CD4-positive, alpha-beta T cell treated with Interferon gamma for 1 hour (primary cell): ENCODE measurements at regions not wholly inside any gene's neighbourhood (a gene's known extent, or its start where the extent isn't known, plus 50 kb on each side); places are given as distances from the start of the nearest gene placed in this dataset.

Experiments
- DNase-seq: peaks from one replicate; pipeline ENCODE4 v3.0.0-alpha.2; 2020

DNA sequence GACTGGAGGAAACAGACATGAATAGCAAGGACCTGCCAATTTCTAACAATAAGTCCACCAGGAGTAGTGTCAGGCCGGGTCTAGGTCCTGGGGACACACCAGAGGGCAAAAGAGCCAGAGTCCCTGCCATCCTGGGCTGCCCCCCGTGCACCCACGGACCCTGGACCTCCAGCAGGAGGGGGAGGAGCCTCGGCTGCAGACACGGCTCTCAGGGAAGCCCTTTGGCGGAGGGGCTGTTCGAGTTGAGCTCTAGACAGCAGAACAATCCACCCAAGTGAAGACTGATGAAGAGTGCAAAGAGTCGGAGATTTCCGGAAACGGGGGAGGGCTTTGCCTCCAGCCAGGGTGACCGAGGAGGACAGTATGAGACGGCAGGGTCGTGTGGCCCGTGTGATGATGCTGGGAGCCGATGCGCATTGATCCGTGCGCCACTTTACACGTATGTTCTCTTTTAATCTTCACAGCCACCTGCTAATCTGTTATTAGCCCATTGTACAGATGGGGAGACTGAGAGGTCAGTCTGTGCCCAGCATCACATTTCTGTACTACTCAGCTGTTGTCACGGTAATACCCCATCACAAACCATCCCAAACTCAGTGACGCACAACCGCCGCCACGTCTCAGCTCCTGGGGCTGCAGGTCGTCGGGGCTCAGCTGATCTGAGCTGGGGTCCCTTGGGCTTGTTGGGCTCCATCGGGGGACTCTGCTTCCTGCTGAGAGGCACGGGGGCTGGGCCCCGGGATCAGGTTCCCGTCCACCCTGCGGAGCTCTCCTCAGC is 502.0 kb downstream of the PREX1 start:
- DNase-seq = no peak

DNA sequence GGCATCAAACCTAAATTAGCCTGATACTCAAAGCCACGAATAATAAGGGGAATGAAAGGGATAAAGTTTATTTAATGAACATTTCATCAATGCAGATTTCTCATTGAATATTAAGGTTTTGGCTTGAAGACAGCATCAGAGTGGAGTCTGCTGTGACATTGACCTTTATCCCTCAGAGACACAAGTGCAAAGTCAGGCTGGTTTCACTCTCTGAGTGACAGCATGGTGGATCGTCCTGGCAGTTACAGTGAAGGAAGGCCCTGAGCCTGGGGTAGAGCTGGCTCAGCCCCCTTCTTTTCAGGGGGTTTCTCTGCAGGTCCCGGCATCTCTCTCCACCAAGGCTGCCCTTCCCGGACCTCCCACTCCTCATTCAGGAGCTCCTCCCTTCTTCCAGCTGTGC is 503.1 kb downstream of the PREX1 start:
- no peak for DNase-seq

DNA sequence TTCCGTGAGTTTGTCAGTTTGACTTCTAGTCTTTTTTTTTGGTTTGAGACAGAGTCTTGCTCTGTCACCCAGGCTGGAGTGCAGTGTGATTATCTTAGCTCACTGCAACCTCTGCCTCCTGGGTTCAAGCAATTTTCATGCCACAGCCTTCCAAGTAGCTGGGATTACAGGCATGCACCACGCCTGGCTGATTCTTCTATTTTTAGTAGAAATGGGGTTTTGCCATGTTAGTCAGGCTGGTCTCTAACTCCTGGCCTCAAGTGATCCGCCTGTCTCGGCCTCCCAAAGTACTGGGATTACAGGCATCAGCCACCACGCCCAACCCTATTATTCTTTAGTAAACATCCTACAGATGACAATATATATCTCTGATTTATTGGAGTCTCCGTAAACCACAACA is 506.5 kb downstream of the PREX1 start:
- DNase-seq = no peak

DNA sequence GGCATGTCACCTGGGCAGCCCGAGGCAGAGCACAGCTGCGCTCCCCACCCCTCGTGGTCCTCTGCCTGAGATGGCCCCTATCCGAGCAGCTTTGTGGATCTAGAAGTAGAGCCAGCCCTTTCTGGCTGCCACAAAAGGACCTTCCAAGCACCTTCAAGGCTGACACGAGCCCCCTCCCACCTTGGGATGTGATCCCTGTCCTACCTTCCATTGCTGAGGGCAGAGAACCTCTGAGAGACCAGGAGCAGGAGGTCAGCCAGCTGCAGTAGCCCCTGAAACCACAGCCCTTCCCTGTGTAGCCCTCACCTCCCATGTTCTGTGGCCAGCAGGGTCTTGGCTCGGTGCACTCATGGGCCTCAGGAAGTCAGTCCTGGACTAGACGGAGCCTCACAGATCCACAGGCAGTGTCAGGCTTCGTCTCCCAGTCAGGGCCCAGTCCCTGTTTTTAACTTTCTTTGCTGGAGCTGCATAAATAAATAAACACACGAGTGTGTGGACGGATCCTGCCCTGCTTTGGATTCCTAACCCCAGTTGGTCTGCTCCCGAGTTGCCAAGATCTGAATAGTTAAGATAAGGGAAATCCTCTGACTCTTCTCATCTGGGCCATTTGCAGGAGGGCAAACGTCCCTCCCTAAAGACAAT is 507.7 kb downstream of the PREX1 start:
- DNase-seq = no peak

DNA sequence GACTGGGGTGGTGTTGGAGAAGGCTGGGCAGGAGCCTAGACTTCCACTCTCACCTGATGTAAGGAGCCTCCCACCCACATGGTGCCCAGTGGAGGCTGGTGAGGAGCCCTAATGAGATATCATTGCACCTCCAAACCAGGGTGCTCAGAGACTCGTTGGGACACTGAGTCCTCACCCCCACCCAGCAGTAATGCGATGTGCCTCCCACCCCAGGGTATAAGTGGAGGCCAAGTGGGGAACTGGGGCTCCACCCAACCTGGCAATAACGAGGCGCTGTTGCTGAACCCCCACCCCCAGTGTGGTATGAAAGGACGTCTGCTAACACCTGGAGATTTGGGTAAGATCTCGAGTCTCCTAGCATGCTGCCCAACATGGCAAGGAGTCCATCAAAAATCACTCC is 510.2 kb downstream of the PREX1 start:
- DNase-seq = no peak

DNA sequence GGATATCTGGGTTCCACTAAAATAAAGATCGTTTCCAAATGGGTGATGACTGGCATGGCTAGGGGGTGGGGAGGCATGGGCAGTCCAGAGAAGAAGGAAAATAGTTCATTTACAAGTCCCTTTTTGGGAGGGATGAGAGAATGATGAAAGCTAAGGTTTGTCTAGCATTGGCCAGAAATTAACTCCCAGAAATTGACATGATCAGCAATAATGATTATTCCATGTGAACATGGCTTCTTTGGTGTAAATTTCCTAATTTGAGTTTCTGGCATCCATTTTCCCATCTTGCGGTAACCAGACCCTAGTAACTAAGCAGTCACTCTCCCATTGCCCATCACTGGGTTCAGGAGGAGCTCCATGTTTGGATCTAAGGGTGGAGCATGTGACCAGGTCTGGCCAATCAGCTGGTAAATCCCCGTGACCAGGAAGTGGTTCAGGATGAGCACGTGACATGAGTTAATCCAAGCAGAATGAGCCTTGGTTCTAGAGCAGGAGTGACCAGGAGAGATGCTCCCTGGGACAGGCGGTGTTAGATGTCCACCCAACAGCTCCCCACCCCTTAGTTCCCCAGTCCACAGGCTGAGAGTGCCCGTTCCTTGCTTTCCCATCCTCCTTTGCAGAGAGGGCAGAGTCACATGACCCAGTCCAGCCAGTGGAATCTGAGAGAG is 512.7 kb downstream of the PREX1 start:
- DNase-seq = no peak

DNA sequence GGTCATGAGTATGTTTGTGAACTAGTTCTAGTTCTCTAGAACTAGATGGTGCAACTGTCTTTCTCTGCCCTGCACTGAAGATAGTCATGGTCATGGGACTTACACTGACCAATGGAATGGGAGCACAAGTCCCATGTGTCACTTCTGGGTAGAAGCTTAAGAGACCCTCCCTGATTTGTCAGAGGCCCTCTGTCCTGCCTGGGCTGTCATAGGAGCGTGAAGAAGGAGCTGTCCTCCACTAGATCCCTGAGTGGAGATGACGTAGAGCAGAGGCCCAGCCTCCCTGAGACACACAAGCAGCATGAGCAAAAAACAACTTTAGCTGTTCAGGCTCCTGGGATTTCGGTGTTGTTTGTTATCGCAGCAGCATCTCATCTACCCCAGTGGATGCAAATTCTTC is 514.5 kb downstream of the PREX1 start:
- no peak for DNase-seq

DNA sequence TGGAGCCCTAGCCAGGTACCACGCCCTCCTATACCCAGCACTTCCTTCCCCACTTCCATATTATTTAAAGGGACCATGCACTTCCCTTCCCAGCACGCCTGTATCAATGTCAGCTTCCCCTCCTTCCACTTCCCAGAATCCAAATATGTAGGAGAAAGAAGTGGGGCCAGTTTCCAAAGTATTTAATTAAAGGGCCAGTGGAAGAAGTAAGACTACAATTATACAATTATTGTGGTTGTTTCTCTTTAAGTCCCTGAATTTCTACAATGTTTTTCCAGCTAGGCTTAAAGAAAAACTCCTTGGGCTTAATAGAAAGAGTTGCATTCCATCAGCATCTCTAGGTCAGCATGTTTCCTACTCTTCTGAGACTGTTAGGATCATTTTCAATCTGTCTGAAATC is 515.8 kb downstream of the PREX1 start:
- DNase-seq = no peak

DNA sequence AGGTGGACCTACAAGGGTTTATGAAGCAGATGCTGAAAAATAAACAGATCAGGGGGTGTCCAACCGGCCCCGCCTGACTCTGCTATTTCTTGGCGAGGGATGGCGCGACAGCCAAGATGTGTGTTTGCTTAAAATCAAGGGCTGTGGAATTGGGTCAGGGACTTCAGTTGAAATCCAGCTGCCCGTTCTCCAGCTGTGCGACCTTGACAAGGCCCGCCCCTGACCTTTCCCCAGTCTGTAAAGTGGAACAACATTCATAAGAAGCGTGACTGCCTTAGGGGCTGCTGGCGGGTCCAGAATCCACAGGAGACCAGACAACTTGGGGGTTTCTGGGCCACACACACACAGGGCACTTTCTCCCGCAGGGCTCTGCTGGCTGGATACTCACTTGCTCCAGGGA is 517.5 kb downstream of the PREX1 start:
- no peak for DNase-seq

DNA sequence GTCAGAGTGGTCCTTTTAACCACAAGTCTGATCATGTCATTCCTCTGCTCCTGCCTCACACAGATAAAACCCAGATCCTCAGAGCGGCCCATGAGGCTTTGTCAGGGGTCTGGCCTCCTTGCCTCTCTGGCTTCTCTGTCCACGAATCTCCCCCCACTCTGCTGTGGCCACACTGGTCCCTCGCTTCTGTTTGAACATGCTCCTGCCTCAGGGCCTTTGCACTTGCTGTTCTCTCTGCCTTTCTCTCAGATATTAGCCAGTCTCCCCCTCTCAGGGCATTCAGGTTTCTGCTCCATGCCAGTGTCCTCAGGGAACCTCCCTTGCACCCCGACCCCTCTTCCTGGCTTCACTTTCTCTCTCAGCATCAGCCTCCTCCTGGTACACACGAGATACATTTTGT is 518.5 kb downstream of the PREX1 start:
- no peak for DNase-seq

DNA sequence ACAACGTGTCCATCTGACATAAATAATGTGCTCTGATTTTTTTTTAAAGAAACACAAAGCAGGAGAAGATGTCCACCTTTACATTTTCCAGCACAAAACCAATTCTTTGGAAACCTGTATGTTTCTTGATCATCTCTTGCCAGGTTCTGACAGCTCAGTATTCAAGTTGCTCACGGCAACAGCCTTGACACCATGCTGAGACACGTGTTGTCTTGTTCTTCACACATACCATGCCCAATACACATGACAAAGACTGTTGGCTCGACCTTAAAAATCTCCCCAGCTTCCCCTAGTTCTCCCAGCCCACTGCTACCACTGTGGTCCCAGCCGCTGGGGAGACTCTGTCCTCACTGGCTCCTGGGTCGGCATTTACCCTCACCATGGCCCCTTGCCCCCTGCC is 518.9 kb downstream of the PREX1 start:
- no peak for DNase-seq

DNA sequence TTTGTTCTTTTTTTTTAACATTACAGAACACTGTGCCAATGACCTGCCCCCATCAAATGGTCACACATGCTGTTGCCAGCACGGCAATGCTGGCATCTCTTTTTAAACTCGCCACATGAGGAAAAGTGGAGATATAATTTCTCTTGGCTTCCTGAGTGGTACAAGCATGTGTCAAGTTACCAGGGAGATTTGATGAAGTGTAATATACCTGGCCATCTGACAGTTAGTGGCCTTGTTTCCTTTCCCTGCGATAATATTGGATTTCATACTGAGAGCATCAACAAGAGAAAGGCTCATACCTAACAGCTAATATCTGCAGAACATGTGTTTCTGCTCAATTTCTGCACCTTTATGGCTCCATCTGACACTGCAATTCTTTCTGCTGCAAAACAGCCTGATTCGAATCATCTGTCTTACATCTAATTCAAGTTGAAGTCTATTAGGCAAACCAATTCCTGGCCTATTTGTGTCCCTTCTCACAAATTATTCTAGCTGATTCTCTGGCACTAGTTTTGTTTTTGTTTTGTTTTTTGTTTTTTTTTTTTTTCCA is 519.5 kb downstream of the PREX1 start:
- DNase-seq = no peak

DNA sequence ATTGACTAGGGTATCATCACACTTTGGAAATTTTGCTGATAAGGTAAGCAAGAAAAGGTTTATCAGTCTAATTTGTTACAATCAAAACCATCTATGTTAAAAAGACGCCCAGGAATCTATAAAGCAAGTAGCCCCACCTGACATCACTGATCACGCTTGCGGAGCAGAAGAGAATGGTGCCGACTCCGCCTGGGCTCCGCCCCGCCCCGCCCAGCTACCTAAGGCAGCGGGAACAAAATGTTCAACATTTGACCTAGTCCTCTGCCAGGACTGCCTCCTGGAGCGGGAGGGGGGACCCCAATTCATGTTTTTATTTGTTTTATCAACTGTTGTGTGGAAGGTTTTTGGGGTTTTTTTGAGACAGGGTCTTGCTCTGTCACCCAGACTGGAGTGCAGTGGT is 520.5 kb downstream of the PREX1 start:
- DNase-seq = no peak

DNA sequence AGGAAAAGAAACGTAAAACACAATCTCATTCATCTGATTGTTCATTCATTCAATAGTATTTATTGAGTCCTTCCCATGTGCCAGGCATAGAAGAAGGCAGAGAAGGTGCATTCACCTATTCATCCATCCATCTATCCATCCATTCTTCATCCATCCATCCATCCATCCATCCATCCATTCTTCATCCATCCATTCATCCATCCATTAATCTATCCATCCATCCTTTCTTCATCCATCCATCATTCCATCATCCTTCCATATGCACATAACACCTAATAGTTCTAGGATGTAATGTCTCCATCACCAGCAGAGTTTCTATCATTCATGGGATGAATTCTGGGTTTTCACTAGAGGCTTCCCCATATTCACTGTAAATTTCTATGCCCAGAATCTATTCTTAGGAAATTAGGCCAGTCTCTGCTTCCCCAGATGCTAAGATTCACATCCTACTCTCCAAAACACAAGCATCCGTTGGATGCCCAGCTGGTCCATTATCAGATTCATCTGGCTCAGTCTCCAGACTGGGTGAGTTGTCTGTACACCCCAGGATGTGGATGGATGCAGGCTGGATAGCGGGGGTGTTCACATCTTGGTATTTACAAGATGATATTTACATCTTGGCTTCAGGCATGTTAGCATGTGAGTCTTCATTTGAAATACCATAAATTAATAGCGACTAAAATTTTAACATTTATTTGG is 517.7 kb upstream of the SULF2 start:
- DNase-seq = no peak

DNA sequence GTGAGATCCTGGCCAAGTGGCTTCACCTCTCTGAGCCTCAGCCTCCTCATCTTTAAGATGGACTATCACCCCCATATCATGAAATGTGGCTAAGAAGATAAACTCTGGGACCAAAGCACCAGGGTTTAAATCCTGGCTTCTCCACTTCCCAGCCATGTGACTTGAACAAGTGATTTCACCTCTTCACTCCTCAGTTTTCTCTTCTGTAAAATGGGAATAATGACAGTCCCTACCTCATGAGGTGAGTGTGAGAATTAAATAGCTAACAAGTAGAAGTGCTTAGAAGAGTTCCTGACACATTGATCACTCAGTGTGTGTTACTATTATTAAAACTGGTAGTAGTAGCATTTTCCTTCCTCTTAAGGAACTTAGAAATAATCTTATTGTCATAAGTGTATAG is 516.9 kb upstream of the SULF2 start:
- DNase-seq = no peak

DNA sequence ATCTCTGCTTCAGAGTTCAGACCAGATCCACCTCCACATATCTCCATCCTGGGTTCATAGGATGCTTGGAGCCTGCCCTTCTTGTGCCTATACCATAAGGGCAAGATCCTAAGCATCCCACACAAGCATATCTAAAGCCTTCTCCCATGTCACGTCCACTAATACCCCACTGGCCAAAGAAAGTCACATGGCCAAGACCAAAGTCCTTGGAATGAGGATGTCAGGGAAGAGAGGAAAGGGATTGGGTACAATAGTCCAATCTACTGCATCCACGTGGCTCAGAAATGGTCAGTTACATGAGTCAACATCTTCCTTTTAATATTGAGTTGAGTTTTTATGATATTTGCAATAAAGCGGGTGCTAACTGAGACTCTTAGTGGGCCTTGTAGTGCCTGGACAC is 515.9 kb upstream of the SULF2 start:
- no peak for DNase-seq

DNA sequence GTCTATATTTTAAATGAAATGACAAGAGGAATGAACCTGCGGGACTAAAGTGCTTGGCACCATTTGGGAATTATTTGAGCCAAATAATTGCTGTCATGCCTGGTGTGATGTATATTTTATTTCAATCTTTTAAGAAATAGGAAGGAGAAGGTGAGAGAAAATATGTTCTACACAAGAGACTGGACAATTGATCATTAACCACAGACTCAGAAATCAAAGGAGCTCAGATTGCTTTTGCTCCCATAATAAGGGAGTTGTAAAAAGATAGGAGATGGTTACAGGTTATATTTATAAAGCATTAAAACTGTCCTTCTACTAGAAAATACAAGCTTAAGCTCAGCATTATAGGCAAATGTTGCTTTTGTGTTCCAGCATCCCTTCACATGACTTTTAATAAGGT is 515.2 kb upstream of the SULF2 start:
- DNase-seq = no peak

DNA sequence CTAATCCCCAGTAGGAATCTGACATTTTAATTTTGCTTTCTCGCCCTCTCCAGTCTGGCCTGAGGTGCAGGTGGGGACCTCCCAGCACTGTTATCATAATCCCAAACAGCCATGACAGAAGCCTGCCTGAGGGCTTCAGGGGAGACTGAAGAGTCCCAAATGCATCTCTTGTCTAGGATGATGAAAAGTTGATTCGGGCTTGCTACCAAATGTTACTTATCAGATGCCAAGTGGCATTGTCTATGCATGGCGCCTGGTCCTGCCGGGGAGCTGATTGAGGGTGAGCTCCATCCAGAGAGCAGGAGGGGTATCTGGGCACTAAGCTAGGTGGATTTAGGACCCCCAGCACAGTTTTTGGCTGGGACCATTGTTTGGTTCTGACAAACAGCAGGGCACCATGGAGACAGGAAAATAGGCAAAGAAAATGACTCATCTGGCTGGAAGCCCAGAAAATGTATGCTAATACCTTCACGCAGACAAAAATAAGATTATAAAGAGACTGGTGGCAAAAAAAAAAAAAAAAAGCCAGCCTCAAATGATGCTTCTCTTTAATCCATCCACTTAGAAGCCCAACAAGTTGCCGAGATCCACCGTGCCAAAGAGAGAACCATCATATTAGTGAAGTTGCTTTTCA is 513.7 kb upstream of the SULF2 start:
- no peak for DNase-seq

DNA sequence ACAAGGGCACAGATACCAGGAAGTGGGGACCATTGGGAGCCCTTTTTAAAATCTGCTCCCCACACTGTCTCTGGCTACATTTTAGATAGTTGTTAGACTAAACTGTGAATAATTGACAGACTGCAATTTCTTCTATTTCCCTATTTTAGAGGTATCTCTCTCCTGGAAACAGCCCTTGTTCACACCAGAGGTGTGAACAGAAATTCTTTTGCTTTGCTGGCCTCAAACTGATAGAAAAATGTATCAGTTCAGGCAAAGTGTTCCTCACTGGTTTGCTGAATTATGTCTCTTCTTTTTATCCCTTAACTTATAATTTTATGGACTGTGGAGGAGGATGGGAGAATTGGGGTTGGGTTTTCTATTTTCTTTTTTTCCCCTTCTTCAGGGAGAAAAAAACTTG is 513.2 kb upstream of the SULF2 start:
- DNase-seq = no peak

DNA sequence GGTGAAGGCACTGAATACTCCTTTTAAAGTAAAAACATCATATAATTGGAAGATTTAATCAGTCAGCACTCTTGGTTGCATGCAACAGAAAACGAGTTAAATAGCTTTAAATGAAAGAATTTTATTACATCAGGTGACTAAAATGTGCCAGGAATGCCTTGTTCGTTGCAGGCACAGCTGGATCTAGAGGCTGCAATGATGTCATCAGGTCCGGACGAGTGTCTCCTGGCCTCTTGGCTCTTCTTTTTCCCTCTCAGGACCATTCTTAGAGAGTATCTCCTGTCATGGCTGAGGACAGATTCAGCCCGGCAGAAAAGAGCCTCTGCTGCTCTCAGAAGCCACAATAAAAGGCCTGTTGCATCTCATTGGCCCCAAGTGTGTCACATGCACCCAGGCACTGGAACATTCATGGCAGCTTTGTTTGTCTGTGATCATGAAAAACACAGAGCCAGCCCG is 510.7 kb upstream of the SULF2 start:
- DNase-seq = no peak

DNA sequence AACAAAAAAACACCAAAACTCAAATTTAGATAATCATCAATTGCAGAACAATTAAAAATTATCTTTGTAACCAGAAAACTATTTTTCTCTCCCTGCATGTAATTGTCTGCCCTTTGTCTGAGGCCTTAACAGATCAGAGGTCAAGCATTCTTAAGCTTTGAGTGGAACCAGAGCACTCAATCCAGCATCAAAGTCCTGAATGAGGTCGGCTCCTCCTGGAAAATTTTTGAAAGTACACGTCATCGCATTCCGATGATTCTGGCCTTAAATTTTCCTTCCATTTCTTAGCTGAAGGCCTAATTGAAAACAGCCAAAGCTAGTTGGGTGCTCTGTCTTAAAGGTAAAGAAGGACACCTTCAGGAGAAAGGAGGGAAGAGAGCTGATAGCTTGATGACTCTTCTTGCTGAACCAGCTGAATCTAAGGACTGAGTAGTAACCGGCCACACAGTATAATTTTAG is 510.2 kb upstream of the SULF2 start:
- no peak for DNase-seq

DNA sequence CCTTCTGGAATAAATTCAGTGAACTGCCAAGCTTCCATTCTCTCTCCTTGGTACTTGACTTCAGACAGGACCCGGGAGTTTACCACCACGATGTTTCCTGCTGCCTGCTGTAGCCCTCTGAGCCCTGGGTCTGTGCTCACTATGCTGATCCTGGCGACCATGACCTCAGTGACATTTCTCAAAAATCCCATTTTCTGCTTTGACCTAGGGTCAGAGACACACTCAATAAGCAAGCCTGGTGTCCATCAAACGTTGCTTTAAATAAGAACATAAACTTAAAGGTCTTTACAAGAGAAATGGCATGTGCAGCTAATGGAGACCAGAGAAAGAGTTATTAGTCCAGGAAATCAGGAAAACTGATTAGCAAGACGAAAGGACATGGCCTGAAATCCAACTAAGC is 509.7 kb upstream of the SULF2 start:
- DNase-seq = no peak

DNA sequence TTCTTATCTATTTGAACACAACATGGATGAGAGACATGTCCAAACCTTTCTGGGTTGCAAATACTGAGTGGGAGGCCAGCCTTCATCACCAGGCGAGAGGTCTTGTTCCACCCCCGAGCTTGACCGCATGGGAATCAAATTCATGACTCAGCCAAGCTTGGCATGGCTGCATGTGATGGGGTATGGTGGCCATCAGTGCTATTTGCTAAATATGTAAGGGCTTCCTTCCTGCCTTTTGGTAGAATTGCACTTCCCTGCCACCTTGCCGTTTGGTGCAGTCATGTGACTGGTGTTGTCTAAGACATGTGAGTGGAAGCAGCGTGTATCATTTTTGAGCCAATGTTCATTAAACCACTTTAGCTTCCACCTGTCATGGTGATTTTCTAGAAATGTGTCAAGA is 508.9 kb upstream of the SULF2 start:
- DNase-seq = no peak
